H1 (cell line): ENCODE measurements at regions not wholly inside any gene's neighbourhood (a gene's known extent, or its start where the extent isn't known, plus 50 kb on each side); places are given as distances from the start of the nearest gene placed in this dataset.

ENCODE experiments used
- CTCF ChIA-PET: fragments of 300-600 bp; sonication (Branson Sonifier 250); formaldehyde crosslinking; loops from one replicate; lab custom pipeline; 2021; ENCODE audit not compliant: partially characterized antibody; lab: Charles Lee
- POLR2A ChIA-PET: fragments of 300-600 bp; sonication (Branson Sonifier 250); formaldehyde crosslinking; loops from one replicate; lab custom pipeline; 2021; ENCODE audit warnings: inconsistent platforms; ENCODE audit not compliant: partially characterized antibody; lab: Charles Lee
- DNase-seq, 2 experiments: peaks; one replicate each; pipeline versions ENCODE4 v3.0.0 to v3.0.0-alpha.2; 2010 to 2022; ENCODE audit warnings: low spot score in 2 of 2, low read depth in 1 of 2, mixed read lengths in 1 of 2
- FAIRE-seq: peaks from 2 replicates; lab custom pipeline; 2011; peaks lifted over from hg19 to GRCh38; lab: Jason Lieb, UNC
- H2AFZ ChIP-seq: 2 replicates; pipeline ENCODE4 v1.8.1; 2012; ENCODE audit warnings: low read length, inconsistent platforms
- H2AK5ac ChIP-seq: 2 replicates; pipeline ENCODE4 v1.6.1; 2013; ENCODE audit warnings: low read depth, low read length
- H2BK120ac ChIP-seq: replicated peaks from 2 replicates; pipeline ENCODE3; 2013; ENCODE audit warnings: low read depth, low read length, inconsistent platforms
- H2BK12ac ChIP-seq: 2 replicates; pipeline ENCODE4 v1.6.1; 2013; ENCODE audit warnings: low read depth, low read length
- H2BK15ac ChIP-seq: 2 replicates; pipeline ENCODE4 v1.6.1; 2013; ENCODE audit warnings: low read length
- H2BK20ac ChIP-seq: 2 replicates; pipeline ENCODE4 v1.6.1; 2013; ENCODE audit warnings: low read length
- H2BK5ac ChIP-seq: 2 replicates; pipeline ENCODE4 v1.6.1; 2013; ENCODE audit warnings: low read depth, low read length
- H3K14ac ChIP-seq: 2 replicates; pipeline ENCODE4 v1.6.1; 2013; ENCODE audit warnings: inconsistent platforms; ENCODE audit not compliant: insufficient read length
- H3K18ac ChIP-seq: 2 replicates; pipeline ENCODE4 v1.6.1; 2013; ENCODE audit warnings: low read length; ENCODE audit errors: extremely low read depth
- H3K23ac ChIP-seq: 2 replicates; pipeline ENCODE4 v1.6.1; 2013; ENCODE audit warnings: inconsistent platforms; ENCODE audit not compliant: insufficient read length
- H3K23me2 ChIP-seq: 2 replicates; pipeline ENCODE4 v1.6.1; 2013; ENCODE audit warnings: low read depth, low read length
- H3K27ac ChIP-seq: 2 replicates; pipeline ENCODE4 v1.6.1; 2011; ENCODE audit warnings: low read depth, low read length, inconsistent platforms
- H3K27me3 ChIP-seq, 4 experiments: replicated peaks in 1 of 4; 1 replicate in 1 of 4; 2 replicates in 3 of 4; pipeline versions ENCODE4 v1.6.1 to v1.8.1; 2011 to 2013; ENCODE audit warnings: low read length in 3 of 4, mild to moderate bottlenecking in 3 of 4, inconsistent platforms in 2 of 4, mixed read lengths in 2 of 4, moderate library complexity in 1 of 4; ENCODE audit not compliant: control insufficient read depth in 3 of 4, insufficient read depth in 3 of 4; ENCODE audit errors: extremely low read depth in 1 of 4
- H3K36me3 ChIP-seq, 4 experiments: 2 replicates each; pipeline versions ENCODE4 v1.6.1 to v1.8.1; 2011 to 2013; ENCODE audit warnings: mild to moderate bottlenecking in 4 of 4, low read length in 3 of 4, moderate library complexity in 2 of 4, control low read depth in 1 of 4, inconsistent platforms in 1 of 4; ENCODE audit not compliant: insufficient read depth in 4 of 4, control insufficient read depth in 2 of 4
- H3K4ac ChIP-seq: replicated peaks from 2 replicates; pipeline ENCODE3; 2013; ENCODE audit warnings: low read length, low read depth, mixed read lengths, inconsistent platforms; ENCODE audit not compliant: insufficient read length
- H3K4me1 ChIP-seq, 4 experiments: replicated peaks in 1 of 4; 1 replicate in 1 of 4; 2 replicates in 3 of 4; pipeline versions ENCODE4 v1.6.1 to v1.8.1; 2011 to 2013; ENCODE audit warnings: low read length in 3 of 4, inconsistent platforms in 2 of 4, mixed read lengths in 1 of 4; ENCODE audit not compliant: insufficient read depth in 4 of 4, control insufficient read depth in 3 of 4
- H3K4me2 ChIP-seq, 2 experiments: 2 replicates each; pipeline versions ENCODE4 v1.6.1 to v1.8.1; 2011 to 2013; ENCODE audit warnings: low read depth in 2 of 2, low read length in 2 of 2, control low read depth in 1 of 2, inconsistent platforms in 1 of 2, mild to moderate bottlenecking in 1 of 2; ENCODE audit not compliant: insufficient read depth in 1 of 2
- H3K4me3 ChIP-seq, 4 experiments: fragments of 200-600, 300-600 bp in 1 of 4; sonication (generic), shearing (Covaris generic), sonication (Bioruptor Twin) in 1 of 4; 2 replicates each; pipeline versions ENCODE4 v1.5.1 to v1.8.1; 2011 to 2016; ENCODE audit warnings: low read length in 4 of 4, low read depth in 3 of 4, control low read depth in 2 of 4, inconsistent platforms in 2 of 4, mild to moderate bottlenecking in 2 of 4, mixed read lengths in 1 of 4, moderate library complexity in 1 of 4; ENCODE audit not compliant: insufficient read depth in 2 of 4; ENCODE audit errors: extremely low read depth in 1 of 4
- H3K56ac ChIP-seq: replicated peaks from 2 replicates; pipeline ENCODE3; 2013; ENCODE audit warnings: low read depth, mild to moderate bottlenecking, mixed read lengths, low read length, inconsistent platforms; ENCODE audit not compliant: insufficient read length
- H3K79me1 ChIP-seq: 2 replicates; pipeline ENCODE4 v1.6.1; 2013; ENCODE audit warnings: low read depth, low read length, control low read depth
- H3K79me2 ChIP-seq, 2 experiments: 2 replicates each; pipeline versions ENCODE4 v1.6.1 to v1.8.1; 2012 to 2013; ENCODE audit warnings: low read length in 2 of 2, mild to moderate bottlenecking in 2 of 2, inconsistent platforms in 1 of 2; ENCODE audit not compliant: insufficient read depth in 2 of 2, control insufficient read depth in 1 of 2
- H3K9ac ChIP-seq, 4 experiments: replicated peaks in 1 of 4; 1 replicate in 1 of 4; 2 replicates in 3 of 4; pipeline versions ENCODE4 v1.6.1 to v1.8.1; 2011 to 2013; ENCODE audit warnings: low read depth in 3 of 4, low read length in 3 of 4, control low read depth in 2 of 4, mild to moderate bottlenecking in 2 of 4, moderate library complexity in 2 of 4, inconsistent platforms in 1 of 4; ENCODE audit errors: extremely low read depth in 1 of 4
- H3K9me3 ChIP-seq, 2 experiments: 2 replicates each; pipeline versions ENCODE4 v1.6.1 to v1.8.1; 2012 to 2013; ENCODE audit warnings: mild to moderate bottlenecking in 2 of 2, moderate library complexity in 2 of 2, control low read depth in 1 of 2, inconsistent platforms in 1 of 2, low read depth in 1 of 2, low read length in 1 of 2, mixed read lengths in 1 of 2; ENCODE audit not compliant: insufficient read depth in 2 of 2
- H4K20me1 ChIP-seq, 2 experiments: replicated peaks in 1 of 2; 2 replicates each; pipeline versions ENCODE3 to v1.8.1; 2011 to 2013; ENCODE audit warnings: inconsistent platforms in 2 of 2, low read length in 2 of 2, mild to moderate bottlenecking in 1 of 2; ENCODE audit not compliant: insufficient read depth in 2 of 2, control insufficient read depth in 1 of 2
- H4K5ac ChIP-seq: 2 replicates; pipeline ENCODE4 v1.6.1; 2013; ENCODE audit warnings: low read length, low read depth, mixed read lengths, inconsistent platforms; ENCODE audit not compliant: insufficient read length
- H4K8ac ChIP-seq: 2 replicates; pipeline ENCODE4 v1.8.0; 2013; ENCODE audit warnings: mild to moderate bottlenecking, moderate library complexity, low read length, inconsistent platforms; ENCODE audit not compliant: insufficient read depth; ENCODE audit errors: extremely low read depth
- H4K91ac ChIP-seq: replicated peaks from 2 replicates; pipeline ENCODE3; 2013; ENCODE audit warnings: low read length, mixed read lengths, inconsistent platforms; ENCODE audit not compliant: insufficient read length
- ATF2 ChIP-seq: IDR thresholded peaks from 2 replicates; pipeline ENCODE4 v1.6.1; 2012; ENCODE audit warnings: low read length, inconsistent platforms
- BACH1 ChIP-seq: IDR thresholded peaks from 2 replicates; pipeline ENCODE4 v1.6.1; 2012; ENCODE audit warnings: low read length, improper control_type of control experiment
- CEBPB ChIP-seq: IDR thresholded peaks from 2 replicates; pipeline ENCODE4 v1.6.1; 2012; ENCODE audit warnings: low read depth, low read length
- CTBP2 ChIP-seq: IDR thresholded peaks from 2 replicates; pipeline ENCODE4 v1.7.0; 2011; ENCODE audit warnings: borderline replicate concordance, mild to moderate bottlenecking, moderate library complexity, mixed read lengths, low read length; ENCODE audit not compliant: insufficient read depth, insufficient read length
- CTCF ChIP-seq, 3 experiments: IDR thresholded peaks; 1 replicate in 2 of 3; 2 replicates in 1 of 3; pipeline versions ENCODE4 v1.5.1 to v1.6.1; 2011; ENCODE audit warnings: low read length in 3 of 3, mild to moderate bottlenecking in 3 of 3, inconsistent platforms in 2 of 3, low read depth in 1 of 3, moderate library complexity in 1 of 3; ENCODE audit not compliant: insufficient read depth in 1 of 3; ENCODE audit errors: control extremely low read depth in 1 of 3
- JUND ChIP-seq: IDR thresholded peaks from 2 replicates; pipeline ENCODE4 v1.6.1; 2011; ENCODE audit warnings: mild to moderate bottlenecking, improper control_type of control experiment, low read length
- RAD21 ChIP-seq, 2 experiments: IDR thresholded peaks in 1 of 2; conservative IDR thresholded peaks in 1 of 2; 2 replicates each; pipeline ENCODE4 v1.6.1; 2011; ENCODE audit warnings: low read depth in 2 of 2, low read length in 2 of 2, improper control_type of control experiment in 1 of 2, inconsistent platforms in 1 of 2, mild to moderate bottlenecking in 1 of 2, moderate library complexity in 1 of 2
- TEAD4 ChIP-seq: IDR thresholded peaks from 2 replicates; pipeline ENCODE4 v1.6.1; 2012; ENCODE audit warnings: low read depth, low read length, inconsistent platforms, mixed read lengths
- WGBS, 2 experiments: shearing (Covaris generic) in 1 of 2; methylation state at CpG; one replicate each; pipeline versions ENCODE4 v1.1.6 to v1.1.7; 2013 to 2015; ENCODE audit warnings: low lambda C conversion rate in 2 of 2, mixed read lengths in 2 of 2, inconsistent platforms in 1 of 2, low coverage in 1 of 2, missing lambda C conversion rate in 1 of 2; ENCODE audit not compliant: insufficient replicate concordance in 2 of 2, insufficient coverage in 1 of 2, insufficient read length in 1 of 2; ENCODE audit errors: extremely low coverage in 1 of 2, missing lambda C conversion rate in 1 of 2; 5-methylcytosine and 5-hydroxymethylcytosine counted together

- ChIA-PET CTCF (interaction anchor here (1.2 kb wide), 2 partner anchors 25 to 147 kb away, joined by 3 read pairs; no protein-coding TSS in a partner anchor), POLR2A (no interaction called here)
- Histone ChIP-seq H3K4me2 (no peak overlapping the region), H3K4me3 (no peak overlapping the region), H3K56ac (no peak overlapping the region), H3K4me1 (no peaks in the 10 kb centered on the region), H3K23ac (no peak overlapping the region), H4K91ac (no peak overlapping the region), H3K79me1 (no peaks in the 10 kb centered on the region), H2AK5ac (no peak overlapping the region), H4K20me1 (no peaks in the 10 kb centered on the region), H3K23me2 (no peaks in the 10 kb centered on the region), H3K79me2 (no peaks in the 10 kb centered on the region), H2BK15ac (no peak overlapping the region), H4K8ac (no peak overlapping the region), H3K27me3 (no peaks in the 10 kb centered on the region), H2AFZ (no peak overlapping the region), H2BK20ac (no peak overlapping the region), H3K18ac (no peak overlapping the region), H3K9me3 (peaks cover 0 to under 1% of the 10 kb centered on the region in 2 experiments; a peak in 1 of 4 replicates), H3K27ac (no peak overlapping the region), H2BK12ac (no peak overlapping the region), H2BK120ac (no peak overlapping the region), H4K5ac (no peak overlapping the region), H3K14ac (no peak overlapping the region), H2BK5ac (no peak overlapping the region), H3K9ac (no peak overlapping the region), H3K36me3 (no peaks in the 10 kb centered on the region), H3K4ac (no peak overlapping the region)
- DNase-seq, result no peak
- FAIRE-seq, result no peak
- 83% methylated on average over 12 of the region's 12 CpGs; no CpG with 5 or more reads in 1 of the 2 experiments for WGBS, 2 experiments
- TF ChIP-seq TEAD4 (no peak), CTCF (IDR thresholded peaks at IDR 0.05; ENCODE audit: control extremely low read depth in 1 of 3, insufficient read depth in 1 of 3, low read depth in 1 of 3, low read length in 3 of 3) (peak in 1 of 3 experiments; percentile 25; a peak in 1 of 4 replicates), RAD21 (IDR thresholded peaks at IDR 0.05 in 1 of 2, conservative IDR thresholded peaks at IDR 0.05 in 1 of 2; ENCODE audit: low read depth in 2 of 2, low read length in 2 of 2) (peak; percentile 15 to 20; a peak in 2 of 4 replicates), CEBPB (no peak), JUND (no peak), ATF2 (no peak), CTBP2 (no peak), BACH1 (no peak)
Observed at GRCh38 chr10:78510566-78511323, 477.1 kb downstream of the RPS24 start.
